Osteoblast (primary cell): ENCODE measurements at regions not wholly inside any gene's neighbourhood (a gene's known extent, or its start where the extent isn't known, plus 50 kb on each side); places are given as distances from the start of the nearest gene placed in this dataset.

Experiments used
- DNase-seq: peaks from one replicate; pipeline ENCODE4 v3.0.0; 2011; ENCODE audit warnings: low spot score, mixed read lengths; ENCODE audit not compliant: insufficient read length; ENCODE audit errors: missing footprints
- H2AFZ ChIP-seq: 2 replicates; pipeline ENCODE4 v1.6.0; 2011; ENCODE audit warnings: mild to moderate bottlenecking, low read length
- H3K27ac ChIP-seq: 2 replicates; pipeline ENCODE4 v1.5.1; 2011; ENCODE audit warnings: mild to moderate bottlenecking, low read depth, low read length, moderate library complexity
- H3K27me3 ChIP-seq: 2 replicates; pipeline ENCODE4 v1.6.0; 2012; ENCODE audit warnings: mild to moderate bottlenecking, control low read depth, inconsistent platforms, low read length, moderate library complexity; ENCODE audit not compliant: insufficient read depth
- H3K36me3 ChIP-seq: 2 replicates; pipeline ENCODE4 v1.5.1; 2011; ENCODE audit warnings: mild to moderate bottlenecking, low read length, control low read depth, moderate library complexity; ENCODE audit not compliant: insufficient read depth
- H3K4me1 ChIP-seq: 2 replicates; pipeline ENCODE4 v1.5.1; 2011; ENCODE audit warnings: mild to moderate bottlenecking, low read length, control low read depth, moderate library complexity; ENCODE audit not compliant: insufficient read depth
- H3K4me2 ChIP-seq: 2 replicates; pipeline ENCODE4 v1.6.0; 2011; ENCODE audit warnings: mild to moderate bottlenecking, low read length; ENCODE audit not compliant: insufficient read depth
- H3K4me3 ChIP-seq: fragments of 200-600 bp; sonication (generic); 3 replicates; pipeline ENCODE4 v1.5.1; 2012; ENCODE audit warnings: mild to moderate bottlenecking, low read length, inconsistent platforms; ENCODE audit not compliant: insufficient read depth
- H3K79me2 ChIP-seq: 2 replicates; pipeline ENCODE4 v1.6.0; 2012; ENCODE audit warnings: mild to moderate bottlenecking, low read length, control low read depth, inconsistent platforms; ENCODE audit not compliant: insufficient read depth
- H3K9me3 ChIP-seq: 2 replicates; pipeline ENCODE4 v1.5.1; 2011; ENCODE audit warnings: low read depth, low read length, control low read depth
- H4K20me1 ChIP-seq: 2 replicates; pipeline ENCODE4 v1.6.0; 2012; ENCODE audit warnings: mild to moderate bottlenecking, low read length, control low read depth; ENCODE audit not compliant: insufficient read depth
- TF ChIP-seq, protein P1 (sequence below): IDR thresholded peaks from 2 replicates; pipeline ENCODE4 v1.5.1; 2011; ENCODE audit warnings: mild to moderate bottlenecking, low read depth, low read length, moderate library complexity; ENCODE audit errors: extremely low read depth

DNA sequence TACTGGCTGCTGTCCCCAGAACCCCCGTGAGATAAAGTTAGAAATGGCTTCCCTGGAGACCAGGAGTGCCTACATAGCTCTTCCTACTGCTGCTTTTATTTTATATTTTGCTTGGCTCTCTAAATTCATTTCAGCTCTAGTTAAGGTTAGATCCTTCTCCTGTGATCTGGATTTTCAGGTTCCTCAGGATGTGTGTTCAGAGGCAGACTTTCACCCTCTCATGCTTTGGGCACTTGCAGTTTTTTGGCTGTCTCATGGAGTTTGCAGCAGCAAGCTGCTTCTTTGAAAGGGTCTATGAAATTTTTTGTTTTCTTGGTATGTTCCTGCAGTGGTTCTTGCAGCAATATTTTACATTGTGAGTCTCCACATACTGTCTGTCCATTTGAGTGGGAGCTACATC is 93.3 kb downstream of the ATP23 start:
- H4K20me1 ChIP-seq: no peaks in the 10 kb centered on the region
- H3K4me3 ChIP-seq: no peak overlapping the region
- DNase-seq: no peak
- no peaks in the 10 kb centered on the region for H3K79me2 ChIP-seq
- H3K4me1 ChIP-seq: no peaks in the 10 kb centered on the region
- TF ChIP-seq, protein P1, sequence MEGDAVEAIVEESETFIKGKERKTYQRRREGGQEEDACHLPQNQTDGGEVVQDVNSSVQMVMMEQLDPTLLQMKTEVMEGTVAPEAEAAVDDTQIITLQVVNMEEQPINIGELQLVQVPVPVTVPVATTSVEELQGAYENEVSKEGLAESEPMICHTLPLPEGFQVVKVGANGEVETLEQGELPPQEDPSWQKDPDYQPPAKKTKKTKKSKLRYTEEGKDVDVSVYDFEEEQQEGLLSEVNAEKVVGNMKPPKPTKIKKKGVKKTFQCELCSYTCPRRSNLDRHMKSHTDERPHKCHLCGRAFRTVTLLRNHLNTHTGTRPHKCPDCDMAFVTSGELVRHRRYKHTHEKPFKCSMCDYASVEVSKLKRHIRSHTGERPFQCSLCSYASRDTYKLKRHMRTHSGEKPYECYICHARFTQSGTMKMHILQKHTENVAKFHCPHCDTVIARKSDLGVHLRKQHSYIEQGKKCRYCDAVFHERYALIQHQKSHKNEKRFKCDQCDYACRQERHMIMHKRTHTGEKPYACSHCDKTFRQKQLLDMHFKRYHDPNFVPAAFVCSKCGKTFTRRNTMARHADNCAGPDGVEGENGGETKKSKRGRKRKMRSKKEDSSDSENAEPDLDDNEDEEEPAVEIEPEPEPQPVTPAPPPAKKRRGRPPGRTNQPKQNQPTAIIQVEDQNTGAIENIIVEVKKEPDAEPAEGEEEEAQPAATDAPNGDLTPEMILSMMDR: no peak
- no peaks in the 10 kb centered on the region for H3K9me3 ChIP-seq
- H2AFZ ChIP-seq: no peak overlapping the region
- no peaks in the 10 kb centered on the region for H3K36me3 ChIP-seq
- H3K27me3 ChIP-seq: no peaks in the 10 kb centered on the region
- no peak overlapping the region for H3K4me2 ChIP-seq
- H3K27ac ChIP-seq: no peak overlapping the region

DNA sequence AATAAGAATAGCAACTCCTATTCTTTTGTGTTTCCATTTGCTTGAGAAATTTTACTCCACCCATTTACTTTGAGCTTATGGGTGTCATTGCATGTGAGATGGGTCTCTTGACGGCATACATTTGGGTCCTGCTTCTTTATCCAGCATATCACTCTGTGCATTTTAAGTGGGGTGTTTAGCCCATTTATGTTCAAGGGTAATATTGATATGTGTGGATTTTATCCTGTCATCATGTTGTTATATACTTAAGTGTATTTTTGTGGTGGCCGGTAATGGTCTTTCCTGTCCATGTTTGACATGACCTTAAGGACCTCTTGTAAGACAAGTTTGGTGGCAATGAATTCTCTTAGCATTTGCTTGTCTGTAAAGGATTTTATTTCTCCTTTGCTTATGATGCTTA is 100.1 kb downstream of the ATP23 start:
- TF ChIP-seq, protein P1: no peak
- H3K27me3 ChIP-seq: no peaks in the 10 kb centered on the region
- no peaks in the 10 kb centered on the region for H4K20me1 ChIP-seq
- no peak overlapping the region for H3K27ac ChIP-seq
- H3K9me3 ChIP-seq: no peaks in the 10 kb centered on the region
- DNase-seq: no peak
- H3K4me1 ChIP-seq: no peaks in the 10 kb centered on the region
- no peak overlapping the region for H3K4me2 ChIP-seq
- H3K36me3 ChIP-seq: no peaks in the 10 kb centered on the region
- H3K4me3 ChIP-seq: no peak overlapping the region
- no peaks in the 10 kb centered on the region for H3K79me2 ChIP-seq
- H2AFZ ChIP-seq: no peak overlapping the region

DNA sequence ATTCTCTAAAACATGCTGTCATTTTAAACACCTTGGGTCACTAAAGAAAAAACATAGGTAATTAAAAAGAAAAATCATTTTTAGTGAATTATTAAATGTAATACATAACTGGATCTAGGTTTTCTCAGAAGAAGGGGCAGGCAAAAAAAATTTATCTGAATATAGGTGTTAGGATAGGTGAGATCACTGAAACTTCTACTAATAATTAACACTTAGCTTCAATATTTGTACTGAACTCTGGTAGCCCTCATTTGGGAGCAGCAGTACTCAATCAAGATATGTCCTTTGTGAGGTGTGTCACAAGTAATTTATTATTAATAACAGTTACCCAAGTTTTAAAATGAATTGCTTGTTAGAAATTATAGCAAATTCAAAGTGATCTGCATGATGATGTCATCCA is 103.6 kb downstream of the ATP23 start:
- Histone ChIP-seq H3K27ac (no peak overlapping the region), H3K9me3 (no peaks in the 10 kb centered on the region), H4K20me1 (no peaks in the 10 kb centered on the region), H3K4me2 (no peak overlapping the region), H3K36me3 (no peaks in the 10 kb centered on the region), H3K4me1 (no peaks in the 10 kb centered on the region), H3K79me2 (no peaks in the 10 kb centered on the region), H3K4me3 (no peak overlapping the region), H2AFZ (no peak overlapping the region), H3K27me3 (no peaks in the 10 kb centered on the region)
- TF ChIP-seq, protein P1: no peak
- DNase-seq: no peak

DNA sequence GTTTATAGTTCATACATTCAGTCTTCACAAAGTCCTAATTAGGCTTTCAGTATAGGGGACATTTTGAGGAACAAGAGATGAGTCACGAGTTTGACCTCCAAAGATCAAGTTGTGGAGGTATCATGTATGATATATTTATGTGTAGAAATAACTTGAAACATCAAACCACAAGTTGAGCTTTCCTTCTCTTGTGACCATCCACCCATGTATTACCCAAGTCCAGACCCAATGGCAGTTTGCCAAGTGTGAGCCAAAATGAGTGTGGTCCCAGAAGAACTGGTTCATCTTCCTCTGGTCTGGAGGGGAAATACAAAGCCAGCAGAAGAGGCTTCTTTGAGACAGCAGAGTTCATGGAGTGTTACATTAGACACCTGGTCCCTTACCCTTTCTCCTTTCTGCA is 104.9 kb downstream of the ATP23 start:
- Histone ChIP-seq H3K36me3 (no peaks in the 10 kb centered on the region), H3K4me3 (no peak overlapping the region), H3K9me3 (no peaks in the 10 kb centered on the region), H3K4me1 (no peaks in the 10 kb centered on the region), H3K27me3 (no peaks in the 10 kb centered on the region), H3K4me2 (no peak overlapping the region), H2AFZ (no peak overlapping the region), H3K27ac (no peak overlapping the region), H3K79me2 (no peaks in the 10 kb centered on the region), H4K20me1 (no peaks in the 10 kb centered on the region)
- TF ChIP-seq, protein P1: no peak
- DNase-seq: no peak
